ENCODE measurements at regions not wholly inside any gene's neighbourhood (a gene's known extent, or its start where the extent isn't known, plus 50 kb on each side); places are given as distances from the start of the nearest gene placed in this dataset.

DNA sequence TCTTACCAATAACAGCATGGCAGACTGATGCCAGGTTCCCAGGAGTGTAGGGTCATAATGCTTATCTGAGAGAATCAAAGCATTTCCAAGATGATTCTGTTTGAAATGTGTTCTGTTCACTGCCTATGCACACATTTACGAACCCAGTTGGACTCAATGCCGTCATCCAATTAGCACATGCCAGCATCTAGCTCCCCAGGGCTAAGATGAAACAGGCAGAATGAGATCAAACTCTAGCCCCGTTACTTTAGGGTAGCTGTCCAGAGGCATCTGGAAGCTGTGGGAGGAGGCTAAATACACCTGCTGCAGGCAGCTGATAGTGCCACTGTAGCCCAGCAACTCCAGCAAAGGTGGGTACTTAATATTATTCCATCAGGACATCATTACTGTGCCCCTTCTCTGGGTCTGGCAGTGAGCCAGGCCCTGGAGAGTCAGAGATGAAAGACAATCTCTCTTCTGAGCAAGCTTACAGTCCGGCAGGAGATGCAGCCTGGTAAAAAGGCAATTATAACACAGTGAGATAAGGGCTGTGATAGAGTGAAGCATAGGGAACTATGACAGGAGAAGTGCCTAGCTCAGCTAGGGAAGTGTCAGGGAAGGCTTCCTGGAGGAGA lies 156.4 kb upstream of the PPP2R3A start:
- TF ChIP-seq CTCF (conservative IDR thresholded peaks at IDR 0.05; ENCODE audit: low read length) (no peak), EZH2phosphoT487 (IDR thresholded peaks at IDR 0.05; ENCODE audit: borderline replicate concordance, low read depth, low read length) (no peak)

Data from OCI-LY7 (cell line).